T47D (cell line): ENCODE measurements at regions not wholly inside any gene's neighbourhood (a gene's known extent, or its start where the extent isn't known, plus 50 kb on each side); places are given as distances from the start of the nearest gene placed in this dataset.
A peak's percentile ranks its signal among the peaks of the same experiment; 100 is the strongest.
"Not testable (repeated sequence)": the region's sequence is repeated elsewhere in the genome, so short reads cannot be mapped to it uniquely, and the experiment has no call there.

ENCODE experiments used
- DNase-seq, 2 experiments: peaks; one replicate each; pipeline versions ENCODE4 v3.0.0 to v3.0.0-alpha.2; 2011 to 2012; ENCODE audit warnings: low read depth in 1 of 2, low spot score in 1 of 2
- JUND ChIP-seq: IDR thresholded peaks from 2 replicates; pipeline ENCODE4 v1.6.1; 2012; ENCODE audit warnings: low read depth
- in situ Hi-C: cut with HindIII; loops from 2 replicates; pipeline ENCODE4 v1.10.0; 2016; ENCODE audit warnings: low sequenced_read_pairs, low pct_unique_long_range_greater_than_20kb

GRCh38 chr13:76285463-76285862, 600.7 kb downstream of the KCTD12 start:
- in situ Hi-C loops: no loop called here
- DNase-seq: no peak

GRCh38 chr13:76279766-76280165, 606.4 kb downstream of the KCTD12 start:
- DNase-seq: not testable (repeated sequence)

More at GRCh38 chr13:76285463-76285862, 600.7 kb downstream of the KCTD12 start:
- no peak for TF ChIP-seq JUND

GRCh38 chr13:76271728-76272232, 614.4 kb downstream of the KCTD12 start:
- TF ChIP-seq JUND: no peak
- in situ Hi-C loops: no loop called here
- DNase-seq: no peak

More at GRCh38 chr13:76279766-76280165, 606.4 kb downstream of the KCTD12 start:
- in situ Hi-C loops: not testable (repeated sequence)

GRCh38 chr13:76268307-76268706, 617.9 kb downstream of the KCTD12 start:
- in situ Hi-C loops, DNase-seq: not testable (repeated sequence)

GRCh38 chr13:76267216-76267615, 619.0 kb downstream of the KCTD12 start:
- DNase-seq: no peak
- no peak for TF ChIP-seq JUND

GRCh38 chr13:76266561-76266960, 619.6 kb downstream of the KCTD12 start:
- in situ Hi-C loops: no loop called here
- no peak for DNase-seq
- TF ChIP-seq JUND: no peak

More at GRCh38 chr13:76267216-76267615, 619.0 kb downstream of the KCTD12 start:
- in situ Hi-C loops: no loop called here

- TF ChIP-seq JUND: no peak
- in situ Hi-C loops: no loop called here
- no peak for DNase-seq
Observed at GRCh38 chr13:76250211-76250610, 614.1 kb downstream of the LMO7 start.

GRCh38 chr13:76245920-76246319, 609.8 kb downstream of the LMO7 start:
- no peak for DNase-seq
- no peak for TF ChIP-seq JUND
- in situ Hi-C loops: no loop called here

- in situ Hi-C loops: no loop called here
- DNase-seq: no peak
- TF ChIP-seq JUND: no peak
Observed at GRCh38 chr13:76245211-76245610, 609.1 kb downstream of the LMO7 start.

- in situ Hi-C loops: not testable (repeated sequence)
- peak in 1 of 2 experiments; percentile 13 for DNase-seq
Observed at GRCh38 chr13:76243120-76243519, 607.0 kb downstream of the LMO7 start.

GRCh38 chr13:76239031-76239680, 603.0 kb downstream of the LMO7 start:
- in situ Hi-C loops: no loop called here
- no peak for DNase-seq

GRCh38 chr13:76231522-76232167, 595.5 kb downstream of the LMO7 start:
- no peak for TF ChIP-seq JUND

More at GRCh38 chr13:76239031-76239680, 603.0 kb downstream of the LMO7 start:
- TF ChIP-seq JUND: no peak

GRCh38 chr13:76229281-76229680, 593.2 kb downstream of the LMO7 start:
- in situ Hi-C loops: no loop called here
- no peak for DNase-seq
- no peak for TF ChIP-seq JUND

More at GRCh38 chr13:76231522-76232167, 595.5 kb downstream of the LMO7 start:
- in situ Hi-C loops: no loop called here
- DNase-seq: peak in 1 of 2 experiments; percentile 85
